ENCODE measurements at regions not wholly inside any gene's neighbourhood (a gene's known extent, or its start where the extent isn't known, plus 50 kb on each side); places are given as distances from the start of the nearest gene placed in this dataset.

DNA sequence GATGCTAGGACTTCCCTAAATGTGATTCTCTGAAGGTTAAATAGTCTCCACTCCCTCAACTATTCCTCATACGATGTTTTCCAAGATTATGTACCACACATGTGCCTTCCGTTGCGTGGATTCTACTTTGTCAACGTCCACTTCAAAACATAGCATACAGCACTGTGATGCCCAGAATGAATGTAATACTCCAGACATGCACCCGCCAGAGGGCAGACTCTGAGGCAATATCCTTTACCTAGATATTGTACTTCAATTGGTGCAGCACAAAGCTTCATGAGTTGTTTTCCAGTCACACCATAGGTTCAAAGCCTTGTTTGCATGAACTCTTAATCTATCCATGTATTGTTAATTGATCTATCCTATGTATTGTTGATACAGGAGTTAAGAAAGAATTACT, 201.0 kb upstream of the NABP1 start:
- Mint-ChIP-seq H3K27me3 (peaks cover 13% of the 10 kb centered on the region), H3K27ac (no peak overlapping the region), H3K4me3 (no peak overlapping the region), H3K9me3 (ENCODE audit: low read depth) (peaks cover 6% of the 10 kb centered on the region), H3K4me1 (no peaks in the 10 kb centered on the region), H3K36me3 (no peaks in the 10 kb centered on the region)
- ATAC-seq (no peak), DNase-seq (no peak)
- CTCF ChIA-PET: no interaction called here

DNA sequence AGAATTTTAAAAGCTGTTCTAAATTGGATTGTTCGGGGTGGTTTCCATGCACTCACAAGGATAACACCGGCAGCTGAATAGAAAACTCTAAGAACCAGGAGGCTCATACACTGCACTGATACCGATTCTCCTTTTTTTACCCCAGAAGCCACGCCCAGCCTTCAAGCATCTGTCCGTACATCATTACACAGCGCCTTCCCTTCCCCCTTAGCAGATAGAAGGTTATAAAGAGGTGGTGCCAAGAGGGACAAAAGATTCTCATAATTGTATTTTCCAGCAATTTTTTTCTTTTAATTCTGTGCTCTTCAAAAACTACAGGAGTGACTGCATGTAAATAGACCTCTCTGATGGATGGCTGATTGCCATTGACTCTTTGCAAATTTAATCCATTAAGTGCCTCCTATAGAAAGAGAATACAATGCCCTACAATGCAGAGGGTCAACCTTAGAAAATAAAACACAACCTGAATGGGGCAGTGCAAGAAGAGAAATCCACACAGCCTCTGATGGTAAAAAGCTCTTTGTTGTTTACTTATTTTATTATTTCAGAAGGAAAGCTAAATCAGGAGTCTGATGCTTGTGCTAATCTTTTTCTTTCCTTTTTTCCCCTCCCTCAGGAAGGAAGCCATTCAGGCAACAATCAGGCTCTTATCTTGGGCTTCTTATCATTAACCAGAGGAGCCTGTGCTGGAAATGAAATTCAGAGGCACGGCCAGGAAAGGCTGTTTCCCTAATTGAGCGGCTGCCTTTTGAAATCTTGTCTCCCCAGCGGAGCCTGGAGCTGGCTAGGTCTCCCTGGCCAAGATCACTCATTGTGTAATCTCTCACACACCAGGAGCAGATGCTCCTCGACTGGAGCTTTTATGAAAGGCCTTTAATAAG, 198.9 kb upstream of the NABP1 start:
- peaks cover 15% of the 10 kb centered on the region for H3K27me3 Mint-ChIP-seq
- CTCF ChIA-PET: no interaction called here
- no peaks in the 10 kb centered on the region for H3K36me3 Mint-ChIP-seq
- peaks cover 7% of the 10 kb centered on the region for H3K9me3 Mint-ChIP-seq (ENCODE audit: low read depth)
- H3K4me1 Mint-ChIP-seq: no peaks in the 10 kb centered on the region
- H3K27ac Mint-ChIP-seq: no peak overlapping the region
- H3K4me3 Mint-ChIP-seq: no peak overlapping the region
- no peak for ATAC-seq
- no peak for DNase-seq

DNA sequence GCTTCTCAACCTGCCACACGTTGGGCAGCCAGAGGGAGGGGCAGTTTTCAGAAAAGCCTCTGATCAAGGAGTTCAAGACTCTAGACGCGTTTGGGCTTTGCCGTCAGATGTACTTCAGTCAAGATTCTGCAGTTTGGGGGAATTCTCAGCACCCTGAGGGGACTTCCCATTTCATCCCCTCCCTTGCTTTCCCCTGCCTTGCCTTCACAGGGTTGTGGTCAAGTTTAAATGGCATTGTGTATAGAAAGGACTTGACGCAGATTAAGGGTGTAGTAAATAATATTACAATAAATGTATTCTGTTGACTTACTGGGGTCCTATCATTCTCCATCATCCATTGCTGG, 198.3 kb upstream of the NABP1 start:
- H3K9me3 Mint-ChIP-seq (ENCODE audit: low read depth): peaks cover 7% of the 10 kb centered on the region
- DNase-seq: no peak

DNA sequence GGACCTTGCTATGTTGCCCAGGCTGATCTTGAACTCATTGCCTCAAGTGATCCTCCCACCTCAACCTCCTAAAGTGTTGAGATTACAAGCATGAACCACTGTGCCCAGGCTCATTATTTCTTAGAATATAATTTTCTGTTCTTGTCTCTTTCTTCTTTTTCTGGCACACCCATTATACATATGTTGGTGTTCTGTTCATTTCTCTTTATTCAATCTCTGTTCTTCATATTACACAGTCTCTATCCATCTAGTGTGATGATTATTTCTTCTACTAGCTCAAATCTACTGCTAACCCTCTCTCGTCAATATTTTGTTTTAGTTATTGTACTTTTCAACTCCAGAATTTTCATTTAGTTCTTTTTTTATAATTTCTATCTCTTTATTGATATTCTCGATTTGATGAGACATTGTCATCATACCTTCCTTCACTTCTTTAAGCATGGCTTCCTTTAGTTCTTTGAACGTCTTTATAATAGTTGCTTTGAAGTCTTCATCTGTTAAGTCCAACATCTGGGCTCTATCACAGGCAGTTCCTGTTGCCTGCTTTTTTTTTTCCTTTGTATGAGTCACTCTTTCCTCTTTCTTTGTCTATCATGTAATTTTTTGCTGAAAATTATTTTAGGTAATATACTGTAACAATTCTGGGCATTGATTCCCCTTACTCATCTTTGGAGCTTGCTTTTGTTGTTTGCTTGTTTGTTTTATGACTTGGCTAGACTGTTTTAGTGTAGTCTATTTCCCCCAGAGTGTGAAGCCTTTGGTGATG, 196.4 kb upstream of the NABP1 start:
- Mint-ChIP-seq H3K36me3 (no peaks in the 10 kb centered on the region), H3K9me3 (ENCODE audit: low read depth) (peaks cover 7% of the 10 kb centered on the region), H3K4me1 (no peaks in the 10 kb centered on the region), H3K27me3 (peaks cover 18% of the 10 kb centered on the region), H3K27ac (no peak overlapping the region), H3K4me3 (no peak overlapping the region)
- DNase-seq: no peak
- CTCF ChIA-PET: no interaction called here
- ATAC-seq: no peak

More for the DNA sequence above, 198.3 kb upstream of the NABP1 start:
- CTCF ChIA-PET: no interaction called here
- Mint-ChIP-seq H3K36me3 (no peaks in the 10 kb centered on the region), H3K27me3 (peaks cover 15% of the 10 kb centered on the region), H3K4me1 (no peaks in the 10 kb centered on the region), H3K4me3 (no peak overlapping the region), H3K27ac (no peak overlapping the region)
- no peak for ATAC-seq

DNA sequence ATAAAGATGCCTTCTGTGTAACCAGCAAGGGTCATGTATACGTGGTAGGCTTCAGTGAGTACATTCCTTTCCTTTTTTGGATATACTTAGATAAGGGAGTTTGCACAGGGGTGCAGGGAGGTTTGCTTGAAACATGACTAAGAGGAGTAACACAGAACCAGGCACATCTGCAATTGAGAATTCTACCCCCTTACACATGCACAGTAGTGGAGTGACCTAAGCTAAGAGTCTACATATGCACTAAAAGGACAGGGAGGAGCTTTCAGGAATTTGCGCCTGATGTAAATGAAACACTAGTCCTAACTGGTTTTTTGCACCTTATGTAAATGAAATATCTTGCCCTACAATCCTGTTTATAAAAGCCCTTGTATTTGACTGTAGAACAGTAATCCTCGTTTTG, 194.8 kb upstream of the NABP1 start:
- ATAC-seq (no peak), DNase-seq (no peak)
- H3K9me3 Mint-ChIP-seq (ENCODE audit: low read depth): peaks cover 7% of the 10 kb centered on the region
- CTCF ChIA-PET: no interaction called here
- no peak overlapping the region for H3K27ac Mint-ChIP-seq
- H3K27me3 Mint-ChIP-seq: peaks cover 18% of the 10 kb centered on the region
- no peak overlapping the region for H3K4me3 Mint-ChIP-seq
- no peaks in the 10 kb centered on the region for H3K36me3 Mint-ChIP-seq
- no peaks in the 10 kb centered on the region for H3K4me1 Mint-ChIP-seq

DNA sequence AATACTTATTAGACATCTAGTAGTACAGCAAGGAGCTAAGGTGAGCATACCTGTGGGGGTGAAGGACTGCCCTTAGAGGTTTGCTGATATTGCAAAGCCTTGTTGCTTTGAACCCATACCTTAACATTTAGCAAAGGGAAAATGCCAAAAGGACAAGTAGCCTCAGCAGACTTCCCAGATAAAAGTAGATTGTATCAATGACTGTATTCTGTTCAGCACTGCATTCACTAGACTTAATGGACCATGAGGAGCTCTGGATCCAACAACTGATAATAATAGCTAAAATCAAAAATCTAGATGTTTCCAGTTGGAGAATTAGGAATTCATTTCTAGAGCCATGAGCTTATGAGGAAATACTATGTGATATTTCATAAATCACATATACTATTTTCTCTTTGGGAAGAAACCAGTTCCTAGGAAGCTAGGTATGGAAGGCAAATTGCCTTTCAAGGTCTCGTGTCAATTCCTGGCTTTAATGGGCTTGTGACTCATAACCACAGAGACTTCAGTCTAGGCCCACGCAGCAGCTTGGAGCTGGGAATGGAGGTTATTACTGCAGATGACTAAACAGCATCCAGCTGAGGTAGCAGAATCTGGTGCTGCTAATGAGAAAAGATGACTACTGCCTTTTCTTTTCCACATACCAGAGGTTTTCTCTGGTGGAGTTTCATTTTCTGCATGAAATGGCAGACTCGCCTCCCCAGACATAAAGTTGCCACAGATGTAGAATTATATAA, 191.2 kb upstream of the NABP1 start:
- CTCF ChIA-PET: interaction anchor here (1.0 kb wide), 1 partner anchor 9 kb away, joined by 4 read pairs; no protein-coding TSS in a partner anchor
- no peaks in the 10 kb centered on the region for H3K36me3 Mint-ChIP-seq

DNA sequence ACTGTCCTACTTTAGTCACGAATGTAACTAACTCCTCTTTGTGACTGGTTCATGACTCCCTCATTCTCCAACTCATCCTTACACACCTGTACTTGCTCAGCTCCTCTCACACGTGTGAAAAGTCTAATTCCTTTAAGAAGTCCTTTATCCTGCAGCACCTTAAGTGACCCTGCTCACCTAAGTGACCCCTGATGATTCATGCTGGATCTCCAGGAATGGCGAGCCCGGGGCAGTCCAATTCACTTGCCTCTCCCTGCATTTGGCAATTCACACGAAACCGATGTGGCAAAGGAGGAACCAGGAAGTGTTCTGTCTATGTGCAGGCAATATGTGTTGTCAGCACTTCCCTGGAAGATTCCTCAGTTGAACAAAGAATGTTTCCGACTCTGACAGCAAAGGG, 189.8 kb upstream of the NABP1 start:
- no peak for DNase-seq
- H3K9me3 Mint-ChIP-seq (ENCODE audit: low read depth): no peaks in the 10 kb centered on the region
- no peak overlapping the region for H3K27ac Mint-ChIP-seq
- H3K4me3 Mint-ChIP-seq: no peak overlapping the region
- CTCF ChIA-PET: interaction anchor here (1.2 to 1.5 kb wide), 2 partner anchors 10 to 13 kb away, joined by 3 to 5 read pairs; no protein-coding TSS in a partner anchor
- no peaks in the 10 kb centered on the region for H3K4me1 Mint-ChIP-seq
- no peak for ATAC-seq
- no peaks in the 10 kb centered on the region for H3K36me3 Mint-ChIP-seq
- peaks cover 8% of the 10 kb centered on the region for H3K27me3 Mint-ChIP-seq

More for the DNA sequence above, 191.2 kb upstream of the NABP1 start:
- H3K27ac Mint-ChIP-seq: no peak overlapping the region
- ATAC-seq: no peak
- peaks cover 9% of the 10 kb centered on the region for H3K27me3 Mint-ChIP-seq
- no peak for DNase-seq
- H3K4me3 Mint-ChIP-seq: no peak overlapping the region
- H3K4me1 Mint-ChIP-seq: no peaks in the 10 kb centered on the region
- H3K9me3 Mint-ChIP-seq (ENCODE audit: low read depth): peaks cover 3% of the 10 kb centered on the region

DNA sequence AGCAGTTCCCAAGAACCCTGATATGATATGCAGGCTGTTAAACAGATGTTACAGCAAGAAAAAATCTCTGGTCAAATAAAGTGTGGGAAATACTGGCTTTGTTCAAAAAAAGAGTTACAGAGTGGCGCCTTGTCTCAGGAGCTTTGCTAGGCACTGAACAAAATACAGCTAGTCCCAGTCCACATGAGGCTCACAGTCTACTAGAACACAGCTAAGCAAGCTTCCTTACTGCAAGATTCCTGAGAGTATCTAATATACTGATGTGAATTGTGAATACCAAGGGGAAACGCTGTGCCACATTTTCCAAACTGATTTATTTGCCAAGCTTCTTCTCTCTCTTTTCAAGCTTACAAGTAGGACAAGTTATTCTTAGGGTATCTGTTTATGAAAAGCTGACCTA, 188.8 kb upstream of the NABP1 start:
- H3K4me3 Mint-ChIP-seq: no peak overlapping the region
- CTCF ChIA-PET: interaction anchor here (1.2 to 1.5 kb wide), 2 partner anchors 9 to 12 kb away, joined by 3 to 5 read pairs; no protein-coding TSS in a partner anchor
- ATAC-seq: no peak

DNA sequence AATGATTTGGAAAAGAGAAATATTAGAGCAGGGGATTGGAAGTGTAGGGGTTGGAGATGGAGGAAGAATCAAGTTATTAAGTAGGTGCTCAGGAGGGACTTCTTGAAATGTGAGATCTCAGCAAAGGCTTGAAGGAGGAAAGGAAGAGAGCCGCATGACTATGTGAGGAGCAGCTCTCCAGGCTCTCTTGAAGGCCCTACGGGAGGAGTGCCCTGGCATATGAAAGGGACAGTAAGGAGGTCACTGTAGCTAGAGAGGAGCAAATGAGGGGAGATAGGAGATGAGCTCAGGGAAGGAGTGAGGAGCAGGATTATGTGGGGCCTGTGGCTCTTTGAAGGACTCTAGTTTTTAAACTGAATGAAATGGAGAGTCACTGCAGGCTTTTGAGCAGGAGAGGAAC, 181.1 kb upstream of the NABP1 start:
- Mint-ChIP-seq H3K4me1 (no peaks in the 10 kb centered on the region), H3K36me3 (no peaks in the 10 kb centered on the region), H3K27me3 (peaks cover 24% of the 10 kb centered on the region), H3K27ac (no peak overlapping the region), H3K4me3 (no peak overlapping the region), H3K9me3 (ENCODE audit: low read depth) (no peaks in the 10 kb centered on the region)
- ATAC-seq: no peak
- DNase-seq: no peak
- CTCF ChIA-PET: no interaction called here

More for the DNA sequence above, 188.8 kb upstream of the NABP1 start:
- Mint-ChIP-seq H3K27ac (no peak overlapping the region), H3K36me3 (no peaks in the 10 kb centered on the region), H3K9me3 (ENCODE audit: low read depth) (no peaks in the 10 kb centered on the region), H3K4me1 (no peaks in the 10 kb centered on the region), H3K27me3 (peaks cover 9% of the 10 kb centered on the region)
- no peak for DNase-seq

DNA sequence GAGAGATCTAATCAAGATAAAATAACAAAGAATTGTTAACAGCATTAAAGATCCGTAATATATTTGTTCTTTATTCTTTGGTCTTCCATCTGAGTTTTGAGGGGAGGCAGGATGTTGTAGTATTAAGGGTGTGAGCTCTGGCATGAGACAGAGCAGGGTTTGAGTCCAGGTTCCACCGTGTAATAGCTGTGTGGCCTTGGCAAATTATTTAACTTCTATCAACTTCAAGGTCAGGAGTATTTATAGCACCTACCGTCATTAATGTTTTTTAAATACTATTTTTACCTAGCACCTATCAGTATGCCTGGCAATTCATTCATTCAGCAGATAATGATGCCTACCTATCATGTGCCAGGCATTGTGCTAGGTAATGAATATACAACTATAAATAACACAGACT, 180.1 kb upstream of the NABP1 start:
- CTCF ChIA-PET: interaction anchor here (1.4 kb wide), 1 partner anchor 9 kb away, joined by 3 read pairs; no protein-coding TSS in a partner anchor
- no peaks in the 10 kb centered on the region for H3K9me3 Mint-ChIP-seq (ENCODE audit: low read depth)
- no peak overlapping the region for H3K4me3 Mint-ChIP-seq
- ATAC-seq (no peak), DNase-seq (no peak)
- H3K36me3 Mint-ChIP-seq: no peaks in the 10 kb centered on the region
- H3K27ac Mint-ChIP-seq: no peak overlapping the region
- H3K27me3 Mint-ChIP-seq: peaks cover 24% of the 10 kb centered on the region
- H3K4me1 Mint-ChIP-seq: no peaks in the 10 kb centered on the region

DNA sequence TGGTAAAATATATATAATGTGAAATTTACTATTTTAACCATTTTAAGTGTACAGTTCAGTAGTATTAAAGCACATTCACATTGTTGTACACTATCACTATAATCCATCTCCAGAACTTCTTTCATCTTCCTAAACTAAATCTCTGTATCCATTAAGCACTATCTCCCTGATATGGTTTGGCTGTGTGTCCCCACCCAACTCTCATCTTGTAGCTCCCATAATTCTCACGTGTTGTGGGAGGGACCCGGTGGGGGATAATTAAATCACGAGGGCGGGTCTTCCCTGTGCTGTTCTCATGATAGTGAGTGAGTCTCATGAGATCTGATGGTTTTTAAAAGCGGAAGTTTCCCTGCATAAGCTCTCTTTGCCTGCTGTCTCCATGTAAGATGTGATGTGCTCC, 178.9 kb upstream of the NABP1 start:
- peaks cover 20% of the 10 kb centered on the region for H3K27me3 Mint-ChIP-seq
- no peaks in the 10 kb centered on the region for H3K9me3 Mint-ChIP-seq (ENCODE audit: low read depth)
- no peaks in the 10 kb centered on the region for H3K36me3 Mint-ChIP-seq
- ATAC-seq (no peak), DNase-seq (no peak)
- H3K4me1 Mint-ChIP-seq: no peaks in the 10 kb centered on the region
- CTCF ChIA-PET: interaction anchor here (1.4 kb wide), 1 partner anchor 10 kb away, joined by 3 read pairs; no protein-coding TSS in a partner anchor
- H3K4me3 Mint-ChIP-seq: no peak overlapping the region
- H3K27ac Mint-ChIP-seq: no peak overlapping the region

DNA sequence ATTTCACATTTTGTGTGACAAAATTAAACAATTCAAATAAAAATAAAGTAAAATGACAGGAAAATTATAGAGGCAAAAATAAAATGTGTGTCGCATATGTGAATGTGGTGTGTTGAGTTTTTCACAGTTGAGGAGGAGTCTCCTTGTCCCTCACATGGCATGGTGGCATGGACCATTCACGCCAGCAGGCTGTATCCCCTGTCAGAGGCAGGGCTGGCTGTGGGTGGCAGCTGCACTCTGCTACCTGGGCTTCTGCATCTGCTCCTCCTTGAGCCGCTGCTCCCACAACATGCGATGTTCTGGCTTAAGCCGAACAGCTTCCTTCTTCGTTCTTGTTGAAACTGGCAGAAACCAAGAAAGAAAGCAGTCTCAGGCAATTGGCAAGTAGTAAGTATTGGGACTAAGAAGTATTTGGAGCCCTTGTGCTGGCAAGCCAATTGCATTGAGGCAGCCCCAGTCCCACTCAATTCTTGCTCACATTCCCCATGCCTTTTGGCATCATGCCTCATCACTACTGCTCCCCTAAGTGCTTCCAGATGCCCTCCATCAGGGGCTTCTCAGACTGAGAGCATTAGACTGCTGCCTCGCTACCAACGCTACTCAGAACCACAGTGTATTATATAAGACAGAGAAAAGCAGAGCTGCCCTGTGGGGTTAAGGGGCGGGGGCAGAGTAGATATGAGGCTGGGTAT, 177.9 kb upstream of the NABP1 start:
- Mint-ChIP-seq H3K4me1 (no peaks in the 10 kb centered on the region), H3K27me3 (peaks cover 20% of the 10 kb centered on the region), H3K4me3 (no peak overlapping the region), H3K27ac (no peak overlapping the region), H3K36me3 (no peaks in the 10 kb centered on the region), H3K9me3 (ENCODE audit: low read depth) (no peaks in the 10 kb centered on the region)
- no peak for DNase-seq
- CTCF ChIA-PET: interaction anchor here (0.7 to 1.4 kb wide), 4 partner anchors 11 to 335 kb away, joined by 3 to 5 read pairs (median 4); no protein-coding TSS in a partner anchor
- ATAC-seq: no peak

DNA sequence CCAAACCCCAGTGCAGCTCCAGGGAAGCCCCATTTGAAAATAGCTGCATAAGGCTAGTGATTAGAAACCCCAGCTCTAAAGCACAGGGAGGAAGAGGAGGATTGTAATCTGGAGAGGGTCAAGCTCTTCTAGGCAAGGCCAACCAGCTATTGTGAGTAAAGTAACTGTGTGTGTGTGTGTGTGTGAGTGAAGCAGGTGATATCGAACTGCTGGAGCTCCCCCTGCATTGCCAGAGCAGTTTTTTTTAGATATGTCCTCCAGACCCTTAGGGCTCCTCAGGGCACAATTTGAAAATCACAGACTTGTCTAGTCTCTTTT, 177.4 kb upstream of the NABP1 start:
- Mint-ChIP-seq H3K9me3 (ENCODE audit: low read depth) (no peaks in the 10 kb centered on the region), H3K27me3 (peaks cover 20% of the 10 kb centered on the region), H3K27ac (no peak overlapping the region), H3K4me1 (no peaks in the 10 kb centered on the region), H3K4me3 (no peak overlapping the region), H3K36me3 (no peaks in the 10 kb centered on the region)
- DNase-seq (no peak), ATAC-seq (no peak)
- CTCF ChIA-PET: interaction anchor here (0.7 to 1.4 kb wide), 4 partner anchors 10 to 335 kb away, joined by 3 to 5 read pairs (median 4); no protein-coding TSS in a partner anchor
